T47D (cell line): ENCODE measurements at regions not wholly inside any gene's neighbourhood (a gene's known extent, or its start where the extent isn't known, plus 50 kb on each side); places are given as distances from the start of the nearest gene placed in this dataset.
"Not testable (repeated sequence)": the region's sequence is repeated elsewhere in the genome, so short reads cannot be mapped to it uniquely, and the experiment has no call there.

Experiments
- DNase-seq, 2 experiments: peaks; one replicate each; pipeline versions ENCODE4 v3.0.0 to v3.0.0-alpha.2; 2011 to 2012; ENCODE audit warnings: low read depth in 1 of 2, low spot score in 1 of 2
- JUND ChIP-seq: IDR thresholded peaks from 2 replicates; pipeline ENCODE4 v1.6.1; 2012; ENCODE audit warnings: low read depth
- in situ Hi-C: cut with HindIII; loops from 2 replicates; pipeline ENCODE4 v1.10.0; 2016; ENCODE audit warnings: low sequenced_read_pairs, low pct_unique_long_range_greater_than_20kb

DNA sequence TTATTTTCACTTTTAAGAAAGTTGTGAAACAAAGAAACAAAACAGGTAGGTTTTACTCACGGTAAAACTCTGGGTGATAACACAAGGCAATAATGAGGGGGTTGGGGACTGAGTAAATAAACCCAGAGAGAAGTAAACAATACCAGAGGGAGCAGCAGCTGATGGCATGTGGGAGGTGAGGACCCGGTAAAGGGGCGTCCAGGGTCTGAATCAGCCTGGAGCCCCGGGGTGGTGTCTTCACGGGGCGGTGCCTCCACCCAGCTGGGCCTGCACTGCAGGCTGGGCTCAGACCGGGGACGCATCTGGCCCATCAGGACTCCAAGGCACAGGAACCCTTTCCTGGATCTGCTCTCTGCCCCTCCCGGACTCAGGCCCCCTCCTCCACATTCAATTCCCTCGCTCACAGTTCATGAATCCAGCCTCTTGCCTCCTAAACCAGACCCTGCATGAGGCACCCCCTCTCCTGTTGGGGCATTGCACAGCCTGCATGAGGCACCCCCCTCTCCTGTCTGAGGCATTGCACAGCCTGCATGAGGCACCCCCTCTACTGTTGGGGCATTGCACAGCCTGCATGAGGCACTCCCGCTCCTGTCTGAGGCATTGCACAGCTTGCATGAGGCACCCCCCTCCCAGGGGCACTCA, 73.9 kb upstream of the MFGE8 start:
- no peak for TF ChIP-seq JUND
- in situ Hi-C loops: no loop called here
- DNase-seq: no peak

DNA sequence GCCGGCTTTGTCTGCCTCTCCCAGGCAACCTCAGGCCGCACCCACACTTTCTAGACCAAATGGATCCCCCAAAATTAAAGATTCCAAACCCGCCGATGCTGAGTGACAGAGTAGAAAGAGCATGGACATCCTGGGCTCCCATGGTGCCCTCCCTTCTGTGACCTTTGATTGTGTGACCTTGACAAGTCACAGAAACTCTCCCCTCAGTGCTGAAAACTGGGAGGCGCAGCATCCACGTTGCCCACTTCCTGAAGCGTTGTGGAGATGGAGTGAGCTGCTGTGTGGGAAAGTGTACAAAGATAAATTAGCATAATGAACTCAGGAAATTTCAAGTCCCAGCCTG, 74.4 kb upstream of the MFGE8 start:
- DNase-seq: no peak
- in situ Hi-C loops: no loop called here
- no peak for TF ChIP-seq JUND

DNA sequence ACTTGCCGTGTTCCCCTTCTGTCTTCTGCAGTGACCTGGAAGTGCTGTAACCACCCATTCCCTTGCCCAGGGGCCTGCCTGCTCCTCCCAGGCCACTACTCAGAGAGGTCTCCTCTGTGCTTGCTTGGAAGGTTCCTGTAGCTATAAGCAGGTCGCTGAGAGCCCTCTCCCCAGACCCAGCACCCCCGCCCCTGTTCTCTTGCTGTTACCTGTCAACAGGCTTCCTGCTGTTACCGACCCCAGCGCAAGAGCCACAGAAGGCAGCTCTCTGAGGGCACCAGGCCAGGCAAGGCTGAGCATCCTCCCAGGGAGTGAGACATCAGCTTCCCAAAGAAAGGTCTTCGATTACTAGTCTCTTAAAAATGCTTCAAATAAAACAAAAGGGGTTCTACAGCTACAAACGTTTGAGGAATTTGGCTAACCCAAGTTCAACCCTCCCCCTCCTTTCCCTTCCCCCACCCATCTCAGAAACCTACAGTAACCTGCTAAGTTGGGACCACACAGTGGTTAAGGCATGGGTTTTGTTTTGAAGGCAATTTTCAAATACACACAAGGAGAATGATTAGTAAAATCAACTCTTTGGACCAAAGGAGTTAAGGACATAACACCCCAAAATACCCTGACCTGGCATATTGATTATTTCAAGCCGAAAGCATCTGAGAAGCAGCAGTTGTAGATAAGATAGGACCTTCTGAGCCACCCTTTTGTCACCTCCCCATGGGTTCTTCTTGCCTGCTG, 74.9 kb upstream of the MFGE8 start:
- no peak for TF ChIP-seq JUND
- no peak for DNase-seq
- in situ Hi-C loops: no loop called here

DNA sequence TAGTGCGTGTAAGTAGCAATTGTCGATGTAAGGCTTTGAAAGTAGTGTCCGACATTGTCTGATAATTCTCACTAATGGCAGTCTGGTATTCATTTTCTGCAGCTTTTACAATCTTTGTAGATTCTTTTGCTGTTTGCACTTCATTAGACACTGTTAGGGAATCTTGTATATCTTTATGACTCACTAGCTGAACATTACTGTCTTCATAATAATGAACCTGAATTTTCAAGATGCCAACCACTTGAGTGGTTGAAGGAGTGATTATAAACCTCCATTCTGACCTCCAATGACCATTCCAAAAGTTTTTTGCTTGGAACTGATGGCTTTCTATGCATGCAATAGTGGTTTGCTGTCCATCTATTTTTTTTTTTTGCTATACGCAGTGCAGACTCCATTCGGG, 76.4 kb upstream of the MFGE8 start:
- in situ Hi-C loops: no loop called here
- DNase-seq: no peak
- no peak for TF ChIP-seq JUND

DNA sequence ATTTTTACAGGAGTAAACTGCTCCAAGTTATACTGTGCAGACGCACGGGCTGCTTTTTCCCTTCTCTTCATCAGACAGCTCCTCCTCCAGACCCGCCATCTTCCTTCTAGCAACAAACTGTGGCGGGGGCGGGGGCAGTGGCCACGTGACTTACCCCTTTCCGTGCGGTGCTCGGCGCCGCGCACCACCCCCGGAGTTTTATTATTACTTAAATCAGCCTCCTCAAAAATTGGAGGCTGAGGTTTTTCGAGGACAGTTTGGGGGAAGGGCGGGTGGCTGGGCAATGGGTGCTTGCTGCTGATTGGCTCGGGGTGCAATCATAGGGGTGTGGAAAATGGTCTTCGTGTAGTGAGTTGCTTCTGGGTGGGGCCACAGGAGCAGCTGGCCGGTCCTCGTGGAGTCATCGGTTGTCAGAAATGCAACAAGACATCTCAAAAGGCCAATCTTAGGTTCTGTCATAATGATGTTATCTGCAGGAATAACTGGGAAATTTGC, 77.1 kb upstream of the MFGE8 start:
- DNase-seq: no peak
- TF ChIP-seq JUND: no peak
- in situ Hi-C loops: no loop called here

DNA sequence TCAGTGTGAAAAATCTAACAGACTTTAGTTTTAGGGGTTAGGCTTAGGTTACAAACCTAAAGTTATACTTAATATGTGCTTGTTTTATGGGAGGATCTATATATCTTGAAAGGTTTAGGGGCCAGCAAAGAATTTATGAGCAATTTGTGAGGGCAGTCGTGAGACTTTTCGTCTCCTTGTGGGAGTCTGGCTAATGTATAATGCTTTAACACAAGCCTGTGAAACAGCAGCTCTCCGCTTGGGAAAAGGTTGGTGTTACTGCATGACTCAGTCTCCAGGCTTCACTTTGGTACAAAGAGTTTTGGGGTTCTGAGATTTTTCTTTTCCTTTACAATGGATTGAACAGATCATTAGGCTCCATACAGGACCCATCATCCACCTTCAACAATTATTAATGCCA, 79.0 kb upstream of the MFGE8 start:
- no peak for DNase-seq
- no peak for TF ChIP-seq JUND
- in situ Hi-C loops: no loop called here

DNA sequence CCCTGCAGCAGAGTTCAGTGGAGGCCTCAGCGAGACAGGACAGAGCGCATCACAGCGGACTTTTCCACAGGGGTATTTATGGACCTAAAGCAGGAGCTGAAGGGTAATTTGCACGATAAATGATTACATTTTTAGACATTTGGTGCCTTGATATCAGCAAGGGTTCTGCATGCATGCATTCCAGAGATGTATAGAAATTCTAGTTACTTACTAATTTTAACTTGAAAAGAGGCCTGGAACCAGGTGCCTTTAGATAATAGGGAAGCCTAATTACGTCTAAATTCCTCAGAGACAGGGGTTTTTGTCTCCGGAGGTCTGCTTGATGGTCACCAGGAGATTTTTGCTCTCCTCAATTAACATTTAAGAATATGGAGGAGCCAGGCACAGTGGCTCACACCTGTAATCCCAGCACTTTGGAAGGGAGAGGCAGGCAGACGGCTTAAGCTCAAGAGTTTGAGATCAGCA, 79.8 kb upstream of the MFGE8 start:
- DNase-seq: no peak
- no peak for TF ChIP-seq JUND
- in situ Hi-C loops: no loop called here

DNA sequence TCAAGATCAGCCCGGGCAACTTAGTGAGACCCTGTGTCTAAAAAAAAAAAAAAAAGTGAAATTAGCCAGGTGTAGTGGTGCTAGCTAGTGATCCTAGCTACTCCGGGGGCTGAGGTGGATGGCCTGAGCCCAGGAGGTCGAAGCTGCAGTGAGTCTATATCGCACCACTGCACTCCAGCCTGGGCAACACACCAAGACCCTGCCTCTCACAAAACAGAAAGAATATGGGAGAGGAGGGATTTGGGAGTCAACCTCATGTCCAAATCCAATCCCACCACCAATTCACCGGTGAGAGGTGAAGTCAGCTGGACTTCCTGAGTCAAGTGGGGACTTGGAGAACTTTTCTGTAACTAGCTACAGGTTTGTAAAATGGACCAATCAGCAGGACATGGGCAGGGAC, 80.5 kb upstream of the MFGE8 start:
- in situ Hi-C loops: no loop called here
- DNase-seq: no peak
- no peak for TF ChIP-seq JUND

DNA sequence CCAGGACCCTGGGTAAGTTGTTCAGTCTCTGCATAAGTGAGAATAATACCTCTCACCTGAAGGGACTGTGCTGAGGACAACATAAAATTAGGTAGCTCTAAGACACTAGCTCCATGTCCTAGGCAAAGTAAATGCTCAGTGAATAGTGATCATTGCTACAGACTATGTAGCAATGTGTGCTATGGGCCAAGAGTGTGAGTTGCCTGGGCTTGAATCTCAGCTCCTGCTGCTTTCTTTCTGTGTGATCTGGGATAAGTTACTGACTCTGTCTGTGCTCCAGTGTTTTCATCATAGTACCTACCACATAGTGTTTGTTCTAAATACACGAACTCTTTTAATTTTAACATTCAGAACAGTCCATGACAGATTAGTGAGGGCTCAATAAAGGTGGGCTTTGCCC, 81.1 kb upstream of the MFGE8 start:
- in situ Hi-C loops: no loop called here
- no peak for DNase-seq

DNA sequence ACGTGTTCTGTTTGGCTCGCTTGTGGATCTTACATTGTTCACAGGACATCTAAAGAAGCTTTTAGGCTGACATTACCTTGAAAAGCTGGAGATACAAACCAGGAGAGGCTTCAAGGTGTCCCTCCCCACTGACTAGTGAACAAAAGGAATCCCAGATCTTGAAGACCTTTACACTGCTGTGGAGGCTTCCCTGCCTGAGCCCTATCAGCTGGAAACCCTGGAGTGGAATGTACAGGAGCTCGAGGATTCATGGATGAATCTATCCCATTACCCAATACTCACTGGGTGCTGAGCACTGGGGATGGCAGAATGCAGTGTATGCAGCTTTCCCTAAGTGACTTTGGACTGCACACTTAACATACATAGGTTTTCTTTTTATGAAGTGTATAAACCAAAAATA, 82.3 kb upstream of the MFGE8 start:
- DNase-seq: no peak
- TF ChIP-seq JUND: no peak
- in situ Hi-C loops: no loop called here

More for the DNA sequence above, 81.1 kb upstream of the MFGE8 start:
- TF ChIP-seq JUND: no peak

DNA sequence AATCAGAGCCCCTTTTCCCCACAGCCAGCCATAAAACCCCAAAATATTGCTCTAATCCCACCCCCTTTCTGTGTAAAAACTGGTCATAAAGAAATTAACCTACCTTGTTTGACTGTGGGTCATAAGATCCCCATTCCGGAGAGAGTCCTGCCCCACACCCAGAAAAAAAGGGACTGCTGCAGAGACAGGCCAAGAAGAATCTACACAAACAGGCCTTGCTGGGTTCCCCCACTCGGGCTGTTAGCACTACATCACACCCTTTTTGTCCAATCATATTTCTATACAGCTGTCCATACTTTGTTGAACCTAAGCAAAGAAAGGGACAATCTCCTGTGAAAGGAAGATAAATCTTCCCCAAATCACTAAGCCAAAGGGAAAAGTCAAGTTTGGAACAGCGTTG, 84.4 kb upstream of the MFGE8 start:
- no peak for DNase-seq
- in situ Hi-C loops: no loop called here
- TF ChIP-seq JUND: no peak

DNA sequence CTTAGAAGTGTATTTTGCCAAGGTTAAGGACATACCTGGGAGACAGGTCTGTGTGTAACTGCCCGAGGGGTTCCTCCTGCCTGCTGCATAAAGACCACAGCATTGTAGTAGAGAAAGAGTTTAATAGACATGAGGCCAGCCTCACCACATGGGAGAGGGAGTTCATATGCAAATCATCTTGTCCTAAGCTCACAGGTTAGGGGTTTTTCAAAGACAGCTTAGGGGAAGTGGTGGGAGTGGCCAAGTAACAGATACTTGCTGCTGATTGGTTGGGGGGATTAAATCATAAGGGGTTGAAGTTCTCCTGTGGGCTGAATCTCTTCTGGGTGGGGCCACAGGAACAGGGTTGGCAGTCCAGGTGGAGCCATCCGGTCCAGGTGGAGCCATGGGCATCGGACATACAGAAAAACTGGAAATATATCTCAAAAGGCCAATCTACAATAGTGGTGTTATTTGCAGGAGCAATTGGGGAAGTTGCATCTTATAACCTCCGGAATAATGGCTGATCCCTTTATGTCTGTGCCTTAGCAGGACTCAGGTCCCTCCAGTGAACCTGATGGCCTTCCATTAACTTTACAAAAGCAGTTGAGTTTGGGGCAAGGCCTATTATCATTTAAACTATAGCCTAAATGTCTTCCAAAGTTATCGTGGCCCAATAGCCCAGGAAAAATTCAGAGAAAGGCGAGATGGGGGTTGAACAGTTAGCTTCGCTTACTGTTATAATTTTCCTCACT, 86.0 kb upstream of the MFGE8 start:
- no peak for TF ChIP-seq JUND
- in situ Hi-C loops: no loop called here
- no peak for DNase-seq

DNA sequence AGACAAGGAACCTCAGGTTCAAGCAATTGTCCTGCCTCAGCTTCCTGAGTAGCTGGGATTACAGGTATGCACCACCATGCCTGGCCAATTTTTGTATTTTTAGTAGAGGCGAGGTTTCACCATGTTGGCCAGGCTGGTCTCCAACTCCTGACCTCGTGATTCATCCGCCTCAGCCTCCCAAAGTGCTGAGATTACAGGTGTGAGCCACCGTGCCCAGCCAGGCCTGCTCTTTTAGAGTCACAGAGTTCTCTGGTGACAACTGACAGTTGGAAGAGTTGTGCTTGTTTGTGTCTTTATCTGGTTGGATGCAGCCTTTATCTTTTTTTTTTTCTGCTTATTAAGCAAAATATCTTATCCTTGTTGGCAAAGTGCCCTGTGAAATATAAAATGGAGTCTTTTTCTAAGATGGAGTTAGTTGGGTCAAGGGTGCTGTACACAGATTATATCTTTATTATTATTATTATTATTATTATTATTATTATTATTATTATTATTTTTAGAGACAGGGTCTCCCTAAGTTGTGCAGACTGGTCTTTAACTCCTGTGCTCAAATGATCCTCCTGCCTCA, 86.5 kb upstream of the ABHD2 start:
- in situ Hi-C loops, DNase-seq: not testable (repeated sequence)
